ENCODE measurements at regions not wholly inside any gene's neighbourhood (a gene's known extent, or its start where the extent isn't known, plus 50 kb on each side); places are given as distances from the start of the nearest gene placed in this dataset.

DNA sequence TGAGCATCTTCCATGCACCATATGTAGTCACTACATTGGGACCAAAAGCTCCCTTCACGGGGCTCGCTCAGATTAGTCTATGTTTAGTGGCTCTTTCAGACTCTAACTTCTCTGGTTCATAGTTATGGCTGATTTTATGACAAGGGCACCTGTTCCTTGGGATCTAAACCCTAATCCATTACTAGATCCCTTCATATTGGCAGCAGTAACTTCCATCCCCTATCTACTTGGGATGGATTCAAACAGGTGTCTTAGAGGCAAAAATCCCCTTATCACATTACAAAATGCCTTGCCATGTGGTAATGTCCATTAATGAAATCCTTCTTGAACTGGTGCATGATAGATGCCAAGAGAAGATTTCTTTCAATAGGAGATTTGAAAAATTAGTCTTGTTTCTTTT is 96.7 kb upstream of the TP63 start:
- TF ChIP-seq, protein P1, sequence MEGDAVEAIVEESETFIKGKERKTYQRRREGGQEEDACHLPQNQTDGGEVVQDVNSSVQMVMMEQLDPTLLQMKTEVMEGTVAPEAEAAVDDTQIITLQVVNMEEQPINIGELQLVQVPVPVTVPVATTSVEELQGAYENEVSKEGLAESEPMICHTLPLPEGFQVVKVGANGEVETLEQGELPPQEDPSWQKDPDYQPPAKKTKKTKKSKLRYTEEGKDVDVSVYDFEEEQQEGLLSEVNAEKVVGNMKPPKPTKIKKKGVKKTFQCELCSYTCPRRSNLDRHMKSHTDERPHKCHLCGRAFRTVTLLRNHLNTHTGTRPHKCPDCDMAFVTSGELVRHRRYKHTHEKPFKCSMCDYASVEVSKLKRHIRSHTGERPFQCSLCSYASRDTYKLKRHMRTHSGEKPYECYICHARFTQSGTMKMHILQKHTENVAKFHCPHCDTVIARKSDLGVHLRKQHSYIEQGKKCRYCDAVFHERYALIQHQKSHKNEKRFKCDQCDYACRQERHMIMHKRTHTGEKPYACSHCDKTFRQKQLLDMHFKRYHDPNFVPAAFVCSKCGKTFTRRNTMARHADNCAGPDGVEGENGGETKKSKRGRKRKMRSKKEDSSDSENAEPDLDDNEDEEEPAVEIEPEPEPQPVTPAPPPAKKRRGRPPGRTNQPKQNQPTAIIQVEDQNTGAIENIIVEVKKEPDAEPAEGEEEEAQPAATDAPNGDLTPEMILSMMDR (conservative IDR thresholded peaks at IDR 0.05; ENCODE audit: low read length): no peak
- no peak for TF ChIP-seq EZH2phosphoT487 (IDR thresholded peaks at IDR 0.05; ENCODE audit: borderline replicate concordance, low read depth, low read length)

Data from OCI-LY7 (cell line).